PC-3 (cell line): ENCODE measurements at regions not wholly inside any gene's neighbourhood (a gene's known extent, or its start where the extent isn't known, plus 50 kb on each side); places are given as distances from the start of the nearest gene placed in this dataset.

Experiments used
- EZH2 ChIP-seq: fragments of 300-600 bp; sonication (generic); IDR thresholded peaks from one replicate; pipeline ENCODE4 v1.6.1; 2017; ENCODE audit warnings: antibody characterized with exemption, mild to moderate bottlenecking, low read length; ENCODE audit not compliant: unreplicated experiment
- EZH2phosphoT487 ChIP-seq: fragments of 300-600 bp; sonication (generic); IDR thresholded peaks from 2 replicates; pipeline ENCODE4 v1.6.1; 2018; ENCODE audit warnings: mild to moderate bottlenecking, antibody characterized with exemption, low read length, borderline replicate concordance
- TF ChIP-seq, protein P1 (sequence below): fragments of 300-600 bp; sonication (generic); conservative IDR thresholded peaks from 2 replicates; pipeline ENCODE4 v1.5.1; 2017; ENCODE audit warnings: antibody characterized with exemption, low read depth, mild to moderate bottlenecking, low read length

DNA sequence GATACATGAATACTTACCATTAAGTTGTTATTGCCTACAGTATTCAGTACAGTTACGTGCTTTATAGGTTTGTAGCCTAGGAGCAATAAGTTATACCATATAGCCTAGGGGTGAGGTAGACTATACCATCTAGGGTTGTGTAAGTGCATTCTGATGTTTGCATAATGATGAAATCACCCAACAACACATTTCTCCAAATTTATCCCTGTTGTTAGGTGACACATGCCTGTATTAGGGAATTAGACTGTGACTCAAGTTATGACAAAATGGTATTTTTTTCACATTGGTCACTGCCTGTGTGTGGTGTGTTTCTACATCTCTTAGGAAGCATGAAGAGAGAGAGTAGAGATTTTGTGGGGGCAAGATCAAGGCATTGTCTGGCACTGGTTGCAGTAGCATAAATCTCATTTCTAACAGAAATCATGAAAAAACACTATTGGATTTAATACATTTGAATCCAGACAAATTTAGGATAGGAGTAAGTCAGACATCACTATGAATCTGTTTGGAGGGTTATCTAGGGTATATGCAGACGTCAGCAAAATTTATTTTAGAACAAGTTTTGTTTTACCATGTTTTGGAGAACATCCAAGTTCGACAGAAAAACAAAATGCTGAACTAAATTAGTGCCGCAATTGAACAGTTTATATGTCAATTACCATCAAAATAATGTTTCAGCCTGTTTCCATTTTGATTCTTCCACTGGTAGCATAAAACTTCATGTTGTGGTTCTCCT is 332.1 kb downstream of the LMO7 start:
- TF ChIP-seq, protein P1, sequence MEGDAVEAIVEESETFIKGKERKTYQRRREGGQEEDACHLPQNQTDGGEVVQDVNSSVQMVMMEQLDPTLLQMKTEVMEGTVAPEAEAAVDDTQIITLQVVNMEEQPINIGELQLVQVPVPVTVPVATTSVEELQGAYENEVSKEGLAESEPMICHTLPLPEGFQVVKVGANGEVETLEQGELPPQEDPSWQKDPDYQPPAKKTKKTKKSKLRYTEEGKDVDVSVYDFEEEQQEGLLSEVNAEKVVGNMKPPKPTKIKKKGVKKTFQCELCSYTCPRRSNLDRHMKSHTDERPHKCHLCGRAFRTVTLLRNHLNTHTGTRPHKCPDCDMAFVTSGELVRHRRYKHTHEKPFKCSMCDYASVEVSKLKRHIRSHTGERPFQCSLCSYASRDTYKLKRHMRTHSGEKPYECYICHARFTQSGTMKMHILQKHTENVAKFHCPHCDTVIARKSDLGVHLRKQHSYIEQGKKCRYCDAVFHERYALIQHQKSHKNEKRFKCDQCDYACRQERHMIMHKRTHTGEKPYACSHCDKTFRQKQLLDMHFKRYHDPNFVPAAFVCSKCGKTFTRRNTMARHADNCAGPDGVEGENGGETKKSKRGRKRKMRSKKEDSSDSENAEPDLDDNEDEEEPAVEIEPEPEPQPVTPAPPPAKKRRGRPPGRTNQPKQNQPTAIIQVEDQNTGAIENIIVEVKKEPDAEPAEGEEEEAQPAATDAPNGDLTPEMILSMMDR: no peak
- TF ChIP-seq EZH2phosphoT487 (no peak), EZH2 (no peak)
